Stimulated activated CD8-positive, alpha-beta memory T cell treated with anti-CD3 and anti-CD28 coated beads, Interleukin-12 subunit alpha, Interleukin-12 subunit beta, amount 100 ng/mL, for 4 hours (primary cell): ENCODE measurements at regions not wholly inside any gene's neighbourhood (a gene's known extent, or its start where the extent isn't known, plus 50 kb on each side); places are given as distances from the start of the nearest gene placed in this dataset.

Source experiments
- DNase-seq: peaks from one replicate; pipeline ENCODE4 v3.0.0-alpha.2; 2020; ENCODE audit warnings: low read depth

- no peak for DNase-seq
These were observed 283.7 kb downstream of the HLX start for GRCh38 chr1:221162939-221163338.

GRCh38 chr1:221164029-221164428 lies 284.8 kb downstream of the HLX start:
- no peak for DNase-seq

- no peak for DNase-seq
These were observed 286.0 kb downstream of the HLX start for GRCh38 chr1:221164951-221165838.

GRCh38 chr1:221165839-221166500 lies 286.7 kb downstream of the HLX start:
- no peak for DNase-seq

GRCh38 chr1:221166559-221167318 lies 287.5 kb downstream of the HLX start:
- no peak for DNase-seq

- DNase-seq = no peak
These were observed 290.2 kb downstream of the HLX start for GRCh38 chr1:221169447-221169889.

GRCh38 chr1:221170171-221170570 lies 290.9 kb downstream of the HLX start:
- no peak for DNase-seq

- DNase-seq = no peak
These were observed 292.5 kb downstream of the HLX start for GRCh38 chr1:221171768-221172167.

GRCh38 chr1:221172841-221173240 lies 293.6 kb downstream of the HLX start:
- DNase-seq = no peak

- no peak for DNase-seq
These were observed 295.2 kb downstream of the HLX start for GRCh38 chr1:221174330-221174993.

GRCh38 chr1:221175249-221175648 lies 296.0 kb downstream of the HLX start:
- DNase-seq = no peak

GRCh38 chr1:221180704-221181368 lies 301.6 kb downstream of the HLX start:
- DNase-seq = no peak

GRCh38 chr1:221182791-221183533 lies 303.7 kb downstream of the HLX start:
- no peak for DNase-seq

- no peak for DNase-seq
These were observed 305.0 kb downstream of the HLX start for GRCh38 chr1:221184131-221184794.

- DNase-seq = no peak
These were observed 307.9 kb downstream of the HLX start for GRCh38 chr1:221187174-221187573.

- DNase-seq = no peak
These were observed 309.2 kb downstream of the HLX start for GRCh38 chr1:221188458-221188857.

GRCh38 chr1:221190249-221190648 lies 311.0 kb downstream of the HLX start:
- no peak for DNase-seq

GRCh38 chr1:221192055-221192454 lies 312.8 kb downstream of the HLX start:
- DNase-seq = no peak

GRCh38 chr1:221200464-221200863 lies 321.2 kb downstream of the HLX start:
- no peak for DNase-seq

- no peak for DNase-seq
These were observed 322.5 kb downstream of the HLX start for GRCh38 chr1:221201773-221202172.
